CD4-positive, alpha-beta T cell (primary cell): ENCODE measurements at regions not wholly inside any gene's neighbourhood (a gene's known extent, or its start where the extent isn't known, plus 50 kb on each side); places are given as distances from the start of the nearest gene placed in this dataset.

Source experiments
- ATAC-seq: fragments of 200-7000 bp; cut with Tn5 transposase; one replicate; pipeline ENCODE4 v1.10.0; 2022; ENCODE audit warnings: mild to moderate bottlenecking; ENCODE audit not compliant: poor library complexity
- CTCF ChIA-PET: fragments of 350-600 bp; sonication (Branson Sonifier 250); formaldehyde crosslinking; loops from one replicate; lab custom pipeline; 2021; ENCODE audit warnings: antibody characterized with exemption, inconsistent platforms; lab: Charles Lee
- POLR2A ChIA-PET: fragments of 350-600 bp; sonication (Branson Sonifier 250); formaldehyde crosslinking; loops from one replicate; lab custom pipeline; 2021; ENCODE audit warnings: antibody characterized with exemption, inconsistent platforms; lab: Charles Lee
- DNase-seq, 14 experiments: peaks; one replicate each; pipeline ENCODE4 v3.0.0-alpha.2; 2013 to 2020; ENCODE audit warnings: mixed read lengths in 2 of 14
- H3K27ac ChIP-seq, 2 donors: one replicate each; pipeline versions ENCODE4 v1.5.1 to v1.7.0; 2013; ENCODE audit warnings: low read length in 2 of 2, low read depth in 1 of 2, mild to moderate bottlenecking in 1 of 2
- H3K27me3 ChIP-seq, 2 experiments: 1 replicate in 1 of 2; 2 replicates in 1 of 2; pipeline versions ENCODE4 v1.6.1 to v1.7.0; 2013; ENCODE audit warnings: low read length in 2 of 2, control low read depth in 1 of 2, mild to moderate bottlenecking in 1 of 2, moderate library complexity in 1 of 2; ENCODE audit not compliant: insufficient read depth in 2 of 2, control insufficient read depth in 1 of 2
- H3K36me3 ChIP-seq: one replicate; pipeline ENCODE4 v1.6.1; 2013; ENCODE audit warnings: low read length, control low read depth; ENCODE audit not compliant: insufficient read depth
- H3K4me1 ChIP-seq: one replicate; pipeline ENCODE4 v1.6.1; 2013; ENCODE audit warnings: low read length, control low read depth; ENCODE audit not compliant: insufficient read depth
- H3K4me3 ChIP-seq: one replicate; pipeline ENCODE4 v1.5.1; 2013; ENCODE audit warnings: mild to moderate bottlenecking, low read length, moderate library complexity
- H3K9me3 ChIP-seq, 2 experiments: 1 replicate in 1 of 2; 2 replicates in 1 of 2; pipeline versions ENCODE4 v1.6.1 to v1.7.0; 2013; ENCODE audit warnings: low read length in 2 of 2, mild to moderate bottlenecking in 2 of 2, control low read depth in 1 of 2, moderate library complexity in 1 of 2; ENCODE audit not compliant: control insufficient read depth in 1 of 2, insufficient read depth in 1 of 2
- H3K27ac Mint-ChIP-seq: one replicate; pipeline ENCODE4 v1.8.0; 2020; ENCODE audit warnings: mixed read lengths
- H3K27me3 Mint-ChIP-seq: one replicate; pipeline ENCODE4 v1.8.0; 2021; ENCODE audit warnings: mixed read lengths
- H3K36me3 Mint-ChIP-seq: one replicate; pipeline ENCODE4 v1.8.0; 2021; ENCODE audit warnings: low read depth, mixed read lengths
- H3K4me1 Mint-ChIP-seq: one replicate; pipeline ENCODE4 v1.8.0; 2021; ENCODE audit warnings: low read depth, mixed read lengths
- H3K4me3 Mint-ChIP-seq: one replicate; pipeline ENCODE4 v1.8.0; 2020; ENCODE audit warnings: mild to moderate bottlenecking, mixed read lengths
- H3K9me3 Mint-ChIP-seq: one replicate; pipeline ENCODE4 v1.8.0; 2020; ENCODE audit warnings: mixed read lengths
- CTCF ChIP-seq: fragments of 200-600 bp; IDR thresholded peaks from one replicate; pipeline ENCODE4 v1.8.0; 2022; ENCODE audit warnings: antibody characterized with exemption, mild to moderate bottlenecking
- intact Hi-C, 2 experiments: fragments of 100-400 bp; cut with DNase I in 1 of 2; cut with micrococcal nuclease in 1 of 2; formaldehyde crosslinking; loops; one replicate each; pipeline versions ENCODE4 v1.15.1 to v1.9.0; 2023 to 2025; cut with DNase I, micrococcal nuclease

- H3K27me3 Mint-ChIP-seq, result no peaks in the 10 kb centered on the region
- CTCF ChIA-PET, result no interaction called here
- ATAC-seq, result no peak
These were observed 169.5 kb upstream of the HAPLN1 start for GRCh38 chr5:83889971-83890745.

GRCh38 chr5:83877911-83878706 lies 157.5 kb upstream of the HAPLN1 start:
- CTCF ChIA-PET, result no interaction called here
- no peaks in the 10 kb centered on the region for H3K36me3 ChIP-seq
- H3K9me3 ChIP-seq, result no peaks in the 10 kb centered on the region
- H3K27me3 Mint-ChIP-seq, result no peaks in the 10 kb centered on the region
- DNase-seq (no peak), ATAC-seq (no peak)
- intact Hi-C loops, result no loop called here
- no peaks in the 10 kb centered on the region for H3K9me3 Mint-ChIP-seq
- H3K27ac Mint-ChIP-seq, result no peak overlapping the region
- TF ChIP-seq CTCF, result no peak
- H3K4me1 Mint-ChIP-seq, result no peaks in the 10 kb centered on the region
- POLR2A ChIA-PET, result no interaction called here
- no peak overlapping the region for H3K4me3 Mint-ChIP-seq
- H3K36me3 Mint-ChIP-seq, result no peaks in the 10 kb centered on the region
- no peak overlapping the region for H3K4me3 ChIP-seq
- no peak overlapping the region for H3K27ac ChIP-seq
- no peaks in the 10 kb centered on the region for H3K27me3 ChIP-seq
- H3K4me1 ChIP-seq, result no peaks in the 10 kb centered on the region

More at GRCh38 chr5:83889971-83890745, 169.5 kb upstream of the HAPLN1 start:
- Histone ChIP-seq H3K36me3 (no peaks in the 10 kb centered on the region), H3K9me3 (no peaks in the 10 kb centered on the region), H3K27ac (no peak overlapping the region), H3K4me3 (no peak overlapping the region), H3K27me3 (no peaks in the 10 kb centered on the region), H3K4me1 (no peaks in the 10 kb centered on the region)
- H3K27ac Mint-ChIP-seq, result no peak overlapping the region
- no peaks in the 10 kb centered on the region for H3K4me1 Mint-ChIP-seq
- TF ChIP-seq CTCF, result no peak
- intact Hi-C loops, result no loop called here
- POLR2A ChIA-PET, result interaction anchor here (0.6 kb wide), 1 partner anchor 160 kb away, joined by 3 read pairs; no protein-coding TSS in a partner anchor
- H3K9me3 Mint-ChIP-seq, result no peaks in the 10 kb centered on the region
- DNase-seq, result no peak
- H3K36me3 Mint-ChIP-seq, result no peaks in the 10 kb centered on the region
- H3K4me3 Mint-ChIP-seq, result no peak overlapping the region

- H3K27ac ChIP-seq, result no peak overlapping the region
- H3K36me3 ChIP-seq, result no peaks in the 10 kb centered on the region
- no peaks in the 10 kb centered on the region for H3K27me3 ChIP-seq
- no peaks in the 10 kb centered on the region for H3K27me3 Mint-ChIP-seq
- H3K4me3 Mint-ChIP-seq, result no peak overlapping the region
- H3K9me3 Mint-ChIP-seq, result no peaks in the 10 kb centered on the region
- H3K9me3 ChIP-seq, result no peaks in the 10 kb centered on the region
- no peaks in the 10 kb centered on the region for H3K4me1 ChIP-seq
- ChIA-PET CTCF (no interaction called here), POLR2A (no interaction called here)
- DNase-seq (no peak), ATAC-seq (no peak)
- intact Hi-C loops, result no loop called here
- no peaks in the 10 kb centered on the region for H3K36me3 Mint-ChIP-seq
- no peak for TF ChIP-seq CTCF
- H3K4me3 ChIP-seq, result no peak overlapping the region
- no peaks in the 10 kb centered on the region for H3K4me1 Mint-ChIP-seq
- no peak overlapping the region for H3K27ac Mint-ChIP-seq
These were observed 151.1 kb upstream of the HAPLN1 start for GRCh38 chr5:83871533-83872395.
